ENCODE measurements at regions not wholly inside any gene's neighbourhood (a gene's known extent, or its start where the extent isn't known, plus 50 kb on each side); places are given as distances from the start of the nearest gene placed in this dataset.

- no peak for DNase-seq (ENCODE audit: low read depth)
Observed at GRCh38 chr13:37929308-37929707, 59.7 kb upstream of the TRPC4 start.

- no peak for DNase-seq (ENCODE audit: low read depth)
Observed at GRCh38 chr13:37927561-37927960, 58.0 kb upstream of the TRPC4 start.

- DNase-seq (ENCODE audit: low read depth): no peak
Observed at GRCh38 chr13:37925878-37926473, 56.4 kb upstream of the TRPC4 start.

- DNase-seq (ENCODE audit: low read depth): no peak
Observed at GRCh38 chr13:37923236-37923635, 53.7 kb upstream of the TRPC4 start.

- no peak for DNase-seq (ENCODE audit: low read depth)
Observed at GRCh38 chr13:37919329-37919880, 49.8 kb upstream of the TRPC4 start.
